ENCODE measurements at regions not wholly inside any gene's neighbourhood (a gene's known extent, or its start where the extent isn't known, plus 50 kb on each side); places are given as distances from the start of the nearest gene placed in this dataset.

GRCh38 chr5:15097552-15097951 is 226.0 kb upstream of the ANKH start:
- no peak for TF ChIP-seq CTCF (IDR thresholded peaks at IDR 0.05; ENCODE audit: poor library complexity)
- no peak for TF ChIP-seq EZH2 (IDR thresholded peaks at IDR 0.05; ENCODE audit: borderline replicate concordance)
- no peak for TF ChIP-seq EZH2phosphoT487 (IDR thresholded peaks at IDR 0.05; ENCODE audit: low read depth, severe bottlenecking, unreplicated experiment)
